Fibroblast of lung (primary cell): ENCODE measurements at regions not wholly inside any gene's neighbourhood (a gene's known extent, or its start where the extent isn't known, plus 50 kb on each side); places are given as distances from the start of the nearest gene placed in this dataset.

Source experiments
- CTCF ChIP-seq, 2 donors: IDR thresholded peaks in 1 of 2; conservative IDR thresholded peaks in 1 of 2; 1 replicate in 1 of 2; 2 replicates in 1 of 2; pipeline ENCODE4 v1.5.1; 2011 to 2012; ENCODE audit warnings: low read length in 2 of 2, control low read depth in 1 of 2, inconsistent platforms in 1 of 2, low read depth in 1 of 2, mild to moderate bottlenecking in 1 of 2
- EZH2 ChIP-seq: IDR thresholded peaks from 2 replicates; pipeline ENCODE4 v1.5.1; 2012; ENCODE audit warnings: low read length, control low read depth, mild to moderate bottlenecking; ENCODE audit errors: missing control alignments

- peak; percentile 45 to 70 for TF ChIP-seq CTCF (conservative IDR thresholded peaks at IDR 0.05 in 1 of 2, IDR thresholded peaks at IDR 0.05 in 1 of 2; ENCODE audit: low read depth in 1 of 2, low read length in 2 of 2)
- no peak for TF ChIP-seq EZH2
Observed at GRCh38 chr2:61658841-61659780, 121.0 kb upstream of the XPO1 start.
